Cardiac muscle cell (in vitro differentiated cells and primary cell): ENCODE measurements at regions not wholly inside any gene's neighbourhood (a gene's known extent, or its start where the extent isn't known, plus 50 kb on each side); places are given as distances from the start of the nearest gene placed in this dataset.

Experiments
- DNase-seq, 2 donors: peaks; one replicate each; pipeline versions ENCODE4 v3.0.0 to v3.0.0-alpha.2; 2010 to 2017; ENCODE audit warnings: low read depth in 1 of 2, low spot score in 1 of 2
- H3K27ac ChIP-seq: fragments of 200-600 bp; sonication (generic); 2 replicates; pipeline ENCODE4 v1.5.1; 2016
- H3K27me3 ChIP-seq: fragments of 200-600 bp; sonication (generic); 2 replicates; pipeline ENCODE4 v1.6.0; 2016; ENCODE audit warnings: control low read depth
- H3K36me3 ChIP-seq: fragments of 200-600 bp; sonication (generic); 2 replicates; pipeline ENCODE4 v1.5.1; 2016; ENCODE audit warnings: control low read depth
- H3K4me1 ChIP-seq: fragments of 200-600 bp; sonication (generic); 2 replicates; pipeline ENCODE4 v1.8.1; 2017; ENCODE audit warnings: low read depth, mild to moderate bottlenecking, mixed run types
- H3K4me3 ChIP-seq: fragments of 200-600 bp; sonication (generic); 2 replicates; pipeline ENCODE4 v1.5.1; 2016; ENCODE audit warnings: mild to moderate bottlenecking
- H3K9me3 ChIP-seq: fragments of 200-600 bp; sonication (generic); 2 replicates; pipeline ENCODE4 v1.5.1; 2017; ENCODE audit warnings: low read depth, mild to moderate bottlenecking, control low read depth
- TF ChIP-seq, protein P1 (sequence below): IDR thresholded peaks from 2 replicates; pipeline ENCODE4 v1.5.1; 2012; ENCODE audit warnings: low read depth, mild to moderate bottlenecking, low read length

DNA sequence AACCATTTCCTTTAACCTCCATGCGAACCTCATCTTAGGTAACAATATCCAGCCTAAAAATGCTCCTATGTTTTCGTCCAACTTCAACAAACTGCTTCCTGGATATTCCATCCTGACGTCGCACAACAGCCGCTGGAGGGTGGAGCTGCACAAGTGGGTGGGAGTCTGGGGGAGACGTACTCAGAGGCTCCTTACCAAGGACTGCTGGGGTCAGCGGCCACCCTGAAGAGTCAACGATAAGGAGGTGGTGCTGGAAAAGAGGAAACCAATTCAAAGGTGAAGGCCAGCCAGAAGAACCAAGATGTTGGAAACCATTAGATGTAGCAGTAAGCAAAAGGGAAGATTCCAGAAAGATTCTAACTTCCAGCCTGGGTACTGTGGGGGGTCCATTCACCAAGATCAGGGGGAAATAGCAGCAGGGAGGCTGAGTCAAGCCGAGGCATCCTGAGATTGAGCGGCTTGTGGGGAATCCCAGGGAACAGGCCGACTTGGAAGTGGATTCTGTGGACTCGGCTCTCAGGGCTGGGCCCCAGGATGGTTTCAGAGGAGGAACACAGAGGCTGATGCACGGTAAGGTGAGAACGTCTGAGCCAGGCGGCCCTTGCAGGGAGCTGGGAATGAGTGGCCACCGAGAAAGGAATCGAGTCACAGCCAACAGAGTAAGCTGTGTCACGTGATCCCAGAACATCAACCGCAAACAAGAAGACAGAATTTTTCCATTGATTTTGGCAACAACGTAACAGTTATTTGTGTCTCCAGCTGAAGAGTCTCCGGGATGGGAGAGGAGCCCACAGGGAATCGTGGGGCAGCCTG is 375.7 kb downstream of the NPHP4 start:
- TF ChIP-seq, protein P1, sequence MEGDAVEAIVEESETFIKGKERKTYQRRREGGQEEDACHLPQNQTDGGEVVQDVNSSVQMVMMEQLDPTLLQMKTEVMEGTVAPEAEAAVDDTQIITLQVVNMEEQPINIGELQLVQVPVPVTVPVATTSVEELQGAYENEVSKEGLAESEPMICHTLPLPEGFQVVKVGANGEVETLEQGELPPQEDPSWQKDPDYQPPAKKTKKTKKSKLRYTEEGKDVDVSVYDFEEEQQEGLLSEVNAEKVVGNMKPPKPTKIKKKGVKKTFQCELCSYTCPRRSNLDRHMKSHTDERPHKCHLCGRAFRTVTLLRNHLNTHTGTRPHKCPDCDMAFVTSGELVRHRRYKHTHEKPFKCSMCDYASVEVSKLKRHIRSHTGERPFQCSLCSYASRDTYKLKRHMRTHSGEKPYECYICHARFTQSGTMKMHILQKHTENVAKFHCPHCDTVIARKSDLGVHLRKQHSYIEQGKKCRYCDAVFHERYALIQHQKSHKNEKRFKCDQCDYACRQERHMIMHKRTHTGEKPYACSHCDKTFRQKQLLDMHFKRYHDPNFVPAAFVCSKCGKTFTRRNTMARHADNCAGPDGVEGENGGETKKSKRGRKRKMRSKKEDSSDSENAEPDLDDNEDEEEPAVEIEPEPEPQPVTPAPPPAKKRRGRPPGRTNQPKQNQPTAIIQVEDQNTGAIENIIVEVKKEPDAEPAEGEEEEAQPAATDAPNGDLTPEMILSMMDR: no peak
- DNase-seq: no peak
- no peaks in the 10 kb centered on the region for H3K36me3 ChIP-seq
- no peaks in the 10 kb centered on the region for H3K9me3 ChIP-seq
- H3K4me3 ChIP-seq: no peak overlapping the region
- H3K27me3 ChIP-seq: no peaks in the 10 kb centered on the region
- H3K4me1 ChIP-seq: no peaks in the 10 kb centered on the region
- H3K27ac ChIP-seq: no peak overlapping the region

DNA sequence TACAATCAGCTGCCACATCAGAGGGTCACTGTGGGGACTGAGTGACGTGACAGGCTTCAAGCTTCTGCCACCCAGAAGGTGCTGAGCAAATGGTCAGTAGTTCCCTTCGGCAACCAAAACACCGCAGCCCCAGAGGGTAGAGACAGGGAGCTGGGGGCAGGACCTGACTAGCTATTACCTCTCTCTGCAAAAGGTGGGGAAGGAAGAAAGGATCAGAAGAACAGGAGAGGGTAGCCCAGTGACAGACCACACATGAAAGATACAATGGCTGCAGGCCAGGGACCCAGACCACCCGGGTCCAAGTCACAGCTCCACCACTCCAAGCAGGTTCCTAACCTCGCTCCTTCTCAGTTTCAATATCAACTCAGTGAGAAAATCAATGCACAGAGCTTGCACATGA is 377.1 kb downstream of the NPHP4 start:
- Histone ChIP-seq H3K4me1 (no peaks in the 10 kb centered on the region), H3K9me3 (no peaks in the 10 kb centered on the region), H3K27me3 (no peaks in the 10 kb centered on the region), H3K36me3 (no peaks in the 10 kb centered on the region), H3K4me3 (no peak overlapping the region), H3K27ac (no peak overlapping the region)
- DNase-seq: no peak
- TF ChIP-seq, protein P1: no peak

DNA sequence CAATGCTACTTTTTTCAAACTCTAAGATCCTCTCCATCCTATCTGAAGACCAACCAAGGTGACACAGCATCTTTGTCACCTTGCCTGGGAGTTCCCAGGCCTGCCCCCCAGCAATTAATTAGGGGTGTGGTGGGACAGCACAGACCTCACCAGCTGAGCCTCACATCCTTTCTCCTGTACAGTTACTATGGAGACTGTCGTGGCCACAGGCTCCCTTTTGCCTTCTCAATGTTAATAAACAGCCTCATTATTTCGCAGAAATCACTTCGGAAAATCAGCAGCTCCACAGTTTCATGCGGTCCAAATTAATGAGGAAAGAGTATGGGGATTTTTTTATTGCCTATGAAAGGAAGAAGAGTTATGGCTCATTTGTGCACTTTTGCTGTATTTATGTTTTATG is 378.3 kb downstream of the NPHP4 start:
- H3K4me3 ChIP-seq: no peak overlapping the region
- no peaks in the 10 kb centered on the region for H3K36me3 ChIP-seq

DNA sequence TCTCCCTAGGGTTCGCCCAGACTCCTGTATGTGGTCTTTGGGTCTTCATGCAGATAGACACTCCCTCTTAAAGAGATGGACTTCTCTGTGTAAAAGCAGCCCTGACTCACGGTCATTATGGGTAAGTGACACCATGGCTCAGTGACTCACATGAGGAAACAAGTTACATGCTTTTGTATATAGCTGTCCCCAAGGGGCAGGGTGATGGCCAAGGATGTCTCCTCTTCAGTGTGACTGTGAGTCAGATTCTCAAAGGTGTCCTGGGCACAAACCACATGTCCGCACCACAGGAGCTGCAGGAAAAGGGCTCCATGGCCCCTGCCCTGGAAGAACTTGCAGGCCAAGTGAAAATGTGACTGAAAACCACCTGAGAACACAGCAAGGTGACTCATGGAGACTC is 380.4 kb downstream of the NPHP4 start:
- Histone ChIP-seq H3K9me3 (no peaks in the 10 kb centered on the region), H3K36me3 (no peaks in the 10 kb centered on the region), H3K4me3 (no peak overlapping the region), H3K27me3 (no peaks in the 10 kb centered on the region), H3K27ac (no peak overlapping the region), H3K4me1 (no peaks in the 10 kb centered on the region)
- TF ChIP-seq, protein P1: no peak
- no peak for DNase-seq

More for the DNA sequence above, 378.3 kb downstream of the NPHP4 start:
- TF ChIP-seq, protein P1: no peak
- Histone ChIP-seq H3K27me3 (no peaks in the 10 kb centered on the region), H3K4me1 (no peaks in the 10 kb centered on the region), H3K9me3 (no peaks in the 10 kb centered on the region), H3K27ac (no peak overlapping the region)
- no peak for DNase-seq

DNA sequence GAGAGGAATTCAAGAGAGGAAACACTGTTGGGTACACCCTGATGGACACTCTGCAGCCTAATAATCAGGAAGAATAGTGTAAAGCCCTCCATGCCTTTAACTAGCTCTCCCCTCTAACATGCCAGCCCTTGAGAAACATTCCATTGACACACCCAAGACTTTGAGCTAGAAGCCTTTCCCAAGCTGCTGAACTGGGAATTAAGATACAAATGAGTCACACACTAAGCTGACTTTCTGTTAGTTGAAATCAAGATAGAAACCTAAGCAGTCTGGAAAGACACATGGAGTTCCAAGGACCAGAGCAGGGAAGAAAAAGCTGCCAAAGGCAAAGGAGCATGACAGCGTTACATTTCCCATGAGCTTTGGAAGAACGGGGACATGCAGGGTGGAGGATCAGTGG is 380.8 kb downstream of the NPHP4 start:
- DNase-seq: no peak
- TF ChIP-seq, protein P1: no peak
- no peak overlapping the region for H3K4me3 ChIP-seq
- no peaks in the 10 kb centered on the region for H3K27me3 ChIP-seq
- H3K9me3 ChIP-seq: no peaks in the 10 kb centered on the region
- H3K36me3 ChIP-seq: no peaks in the 10 kb centered on the region
- no peaks in the 10 kb centered on the region for H3K4me1 ChIP-seq
- no peak overlapping the region for H3K27ac ChIP-seq
